GM23338 (cell line): ENCODE measurements at regions not wholly inside any gene's neighbourhood (a gene's known extent, or its start where the extent isn't known, plus 50 kb on each side); places are given as distances from the start of the nearest gene placed in this dataset.

Source experiments
- ATAC-seq: fragments of 200-7000 bp; cut with Tn5 transposase; 3 replicates; pipeline ENCODE4 v1.9.1; 2020
- DNase-seq: peaks from one replicate; pipeline ENCODE4 v3.0.0-alpha.2; 2015; ENCODE audit warnings: low spot score
- H2AFZ ChIP-seq: fragments of 200-600 bp; sonication (generic); 2 replicates; pipeline ENCODE4 v1.8.0; 2016; ENCODE audit warnings: antibody characterized with exemption, mild to moderate bottlenecking, moderate library complexity
- H3F3A ChIP-seq: fragments of 200-600 bp; sonication (generic); replicated peaks from 2 replicates; pipeline ENCODE4 v1.8.0; 2017; ENCODE audit warnings: antibody characterized with exemption, mixed run types, low read depth
- H3K27ac ChIP-seq: fragments of 200-600 bp; sonication (generic); 2 replicates; pipeline ENCODE4 v1.6.1; 2016; ENCODE audit warnings: low read depth
- H3K27me3 ChIP-seq: fragments of 200-600 bp; sonication (generic); 2 replicates; pipeline ENCODE4 v1.8.0; 2016; ENCODE audit warnings: mild to moderate bottlenecking, mixed run types, moderate library complexity; ENCODE audit not compliant: insufficient read depth
- H3K36me3 ChIP-seq: fragments of 200-600 bp; sonication (generic); 2 replicates; pipeline ENCODE4 v1.8.0; 2016; ENCODE audit warnings: mild to moderate bottlenecking; ENCODE audit not compliant: insufficient read depth
- H3K4me1 ChIP-seq: fragments of 200-600 bp; sonication (generic); 2 replicates; pipeline ENCODE4 v1.8.0; 2016; ENCODE audit warnings: mild to moderate bottlenecking, moderate library complexity; ENCODE audit not compliant: insufficient read depth
- H3K4me2 ChIP-seq: fragments of 200-600 bp; sonication (generic); 2 replicates; pipeline ENCODE4 v1.7.1; 2017; ENCODE audit warnings: mixed run types
- H3K4me3 ChIP-seq: fragments of 200-600 bp; sonication (generic); 2 replicates; pipeline ENCODE4 v1.6.1; 2016; ENCODE audit warnings: mixed run types
- H3K79me2 ChIP-seq: fragments of 200-600 bp; sonication (generic); replicated peaks from 2 replicates; pipeline ENCODE4 v1.8.0; 2017; ENCODE audit warnings: mild to moderate bottlenecking; ENCODE audit not compliant: insufficient read depth
- H3K9me2 ChIP-seq: fragments of 200-600 bp; sonication (generic); 2 replicates; pipeline ENCODE4 v1.8.0; 2017; ENCODE audit not compliant: insufficient read depth
- H4K20me1 ChIP-seq: fragments of 200-600 bp; sonication (generic); replicated peaks from 2 replicates; pipeline ENCODE4 v1.8.0; 2017; ENCODE audit warnings: mild to moderate bottlenecking; ENCODE audit not compliant: insufficient read depth
- H3K27ac Mint-ChIP-seq: 2 replicates; pipeline ENCODE4 v1.8.0; 2020; ENCODE audit warnings: inconsistent platforms, mild to moderate bottlenecking, moderate library complexity, mixed read lengths
- H3K27me3 Mint-ChIP-seq: 3 replicates; pipeline ENCODE4 v1.8.0; 2022; ENCODE audit warnings: low read depth, mild to moderate bottlenecking, moderate library complexity, mixed read lengths, inconsistent platforms; ENCODE audit not compliant: insufficient read depth, poor library complexity
- H3K36me3 Mint-ChIP-seq: 3 replicates; pipeline ENCODE4 v1.8.0; 2021; ENCODE audit warnings: low read depth, mild to moderate bottlenecking, inconsistent platforms, moderate library complexity, mixed read lengths
- H3K4me1 Mint-ChIP-seq: 3 replicates; pipeline ENCODE4 v1.8.0; 2020; ENCODE audit warnings: mild to moderate bottlenecking, inconsistent platforms, mixed read lengths
- H3K4me3 Mint-ChIP-seq: 3 replicates; pipeline ENCODE4 v1.8.0; 2021; ENCODE audit warnings: moderate library complexity, mild to moderate bottlenecking, inconsistent platforms, mixed read lengths
- H3K9me3 Mint-ChIP-seq: 3 replicates; pipeline ENCODE4 v1.8.0; 2020; ENCODE audit warnings: moderate library complexity, mild to moderate bottlenecking, inconsistent platforms, mixed read lengths
- CREB1 ChIP-seq: fragments of 250-450 bp; sonication (Bioruptor Pico); IDR thresholded peaks from 2 replicates; pipeline ENCODE4 v1.5.0; 2020; ENCODE audit warnings: low read depth, mild to moderate bottlenecking, moderate library complexity
- ETS1 ChIP-seq: IDR thresholded peaks from 2 replicates; pipeline ENCODE4 v1.6.1; 2016; ENCODE audit warnings: antibody characterized with exemption
- EZH2 ChIP-seq: fragments of 200-600 bp; sonication (generic); IDR thresholded peaks from one replicate; pipeline ENCODE4 v1.8.0; 2017; ENCODE audit warnings: antibody characterized with exemption, mild to moderate bottlenecking, low read depth; ENCODE audit not compliant: unreplicated experiment
- EZH2phosphoT487 ChIP-seq: fragments of 200-600 bp; sonication (generic); IDR thresholded peaks from one replicate; pipeline ENCODE4 v1.8.1; 2018; ENCODE audit warnings: antibody characterized with exemption; ENCODE audit not compliant: unreplicated experiment
- JUNB ChIP-seq: IDR thresholded peaks from one replicate; pipeline ENCODE4 v1.6.1; 2016; ENCODE audit warnings: antibody characterized with exemption; ENCODE audit not compliant: unreplicated experiment
- NANOG ChIP-seq: IDR thresholded peaks from 2 replicates; pipeline ENCODE4 v1.6.1; 2016; ENCODE audit warnings: antibody characterized with exemption, borderline replicate concordance
- POLR2AphosphoS5 ChIP-seq: IDR thresholded peaks from 2 replicates; pipeline ENCODE4 v1.6.1; 2016; ENCODE audit warnings: antibody characterized with exemption, low read depth
- REST ChIP-seq: IDR thresholded peaks from one replicate; pipeline ENCODE4 v1.6.1; 2018; ENCODE audit warnings: antibody characterized with exemption; ENCODE audit not compliant: unreplicated experiment
- STAT1 ChIP-seq: IDR thresholded peaks from one replicate; pipeline ENCODE4 v1.6.1; 2016; ENCODE audit warnings: antibody characterized with exemption; ENCODE audit not compliant: unreplicated experiment
- ZNF114 ChIP-seq: fragments of 250-450 bp; sonication (Bioruptor Pico); IDR thresholded peaks from 2 replicates; pipeline ENCODE4 v1.5.0; 2020; ENCODE audit warnings: mild to moderate bottlenecking, moderate library complexity
- ZNF331 ChIP-seq: fragments of 250-450 bp; sonication (Bioruptor Pico); IDR thresholded peaks from 2 replicates; pipeline ENCODE4 v1.5.0; 2020; ENCODE audit warnings: low read depth, mild to moderate bottlenecking, moderate library complexity
- ZNF462 ChIP-seq: fragments of 250-450 bp; sonication (Bioruptor Pico); IDR thresholded peaks from 2 replicates; pipeline ENCODE4 v1.5.0; 2020; ENCODE audit warnings: mild to moderate bottlenecking, moderate library complexity

- TF ChIP-seq STAT1 = no peak
- no peak for TF ChIP-seq ZNF462 (CRISPR knock-in tag)
- no peak for TF ChIP-seq EZH2
- TF ChIP-seq JUNB = no peak
- no peak for TF ChIP-seq NANOG
Observed at GRCh38 chr6:43971776-43972126, 155.5 kb downstream of the MRPL14 start (continued).

GRCh38 chr6:43970913-43971775 is 156.1 kb downstream of the MRPL14 start:
- no peaks in the 10 kb centered on the region for H3K36me3 ChIP-seq
- Mint-ChIP-seq H3K4me1 (peaks cover 16% of the 10 kb centered on the region), H3K9me3 (no peaks in the 10 kb centered on the region; the same call in 2 of the 3 replicates), H3K4me3 (no peak overlapping the region), H3K27me3 (peaks cover 10% of the 10 kb centered on the region), H3K27ac (no peak overlapping the region), H3K36me3 (no peaks in the 10 kb centered on the region; the same call in 2 of the 3 replicates)
- no peak overlapping the region for H3K4me3 ChIP-seq
- H3K27ac ChIP-seq = no peak overlapping the region
- H3K9me2 ChIP-seq = no peaks in the 10 kb centered on the region
- H3K4me1 ChIP-seq = no peaks in the 10 kb centered on the region; the same call in 1 of the 2 replicates
- no peaks in the 10 kb centered on the region for H4K20me1 ChIP-seq
- no peaks in the 10 kb centered on the region for H3F3A ChIP-seq
- ATAC-seq (no peak), DNase-seq (no peak)
- H3K4me2 ChIP-seq = no peak overlapping the region
- no peaks in the 10 kb centered on the region for H3K79me2 ChIP-seq
- no peaks in the 10 kb centered on the region for H3K27me3 ChIP-seq
- no peak overlapping the region for H2AFZ ChIP-seq
- TF ChIP-seq EZH2phosphoT487 (no peak), ETS1 (no peak), NANOG (no peak), EZH2 (no peak), JUNB (no peak), REST (no peak), POLR2AphosphoS5 (no peak), CREB1 (CRISPR knock-in tag) (no peak), ZNF114 (CRISPR knock-in tag) (no peak), ZNF331 (CRISPR knock-in tag) (no peak)
